ENCODE measurements at regions not wholly inside any gene's neighbourhood (a gene's known extent, or its start where the extent isn't known, plus 50 kb on each side); places are given as distances from the start of the nearest gene placed in this dataset.

GRCh38 chr2:139492131-139492680 lies 712.0 kb upstream of the NXPH2 start:
- Mint-ChIP-seq H3K27me3 (no peaks in the 10 kb centered on the region), H3K9me3 (ENCODE audit: low read depth) (peaks cover 18% of the 10 kb centered on the region), H3K27ac (no peak overlapping the region), H3K4me1 (ENCODE audit: low read depth) (peaks cover 14% of the 10 kb centered on the region), H3K36me3 (ENCODE audit: insufficient read depth) (peaks cover 1% of the 10 kb centered on the region), H3K4me3 (ENCODE audit: low read depth) (no peak overlapping the region)
- no peak for DNase-seq (ENCODE audit: low spot score, unreplicated experiment)
- no peak for TF ChIP-seq CTCF (IDR thresholded peaks at IDR 0.05; ENCODE audit: unreplicated experiment)

GRCh38 chr2:139480161-139480650 lies 700.0 kb upstream of the NXPH2 start:
- Mint-ChIP-seq H3K36me3 (ENCODE audit: insufficient read depth) (no peaks in the 10 kb centered on the region), H3K27me3 (no peaks in the 10 kb centered on the region), H3K4me3 (ENCODE audit: low read depth) (no peak overlapping the region), H3K27ac (no peak overlapping the region), H3K4me1 (ENCODE audit: low read depth) (peaks cover 5% of the 10 kb centered on the region), H3K9me3 (ENCODE audit: low read depth) (peaks cover 11% of the 10 kb centered on the region)
- no peak for TF ChIP-seq CTCF (IDR thresholded peaks at IDR 0.05; ENCODE audit: unreplicated experiment)
- DNase-seq (ENCODE audit: low spot score, unreplicated experiment), result no peak

- Mint-ChIP-seq H3K27ac (no peak overlapping the region), H3K9me3 (ENCODE audit: low read depth) (peaks cover 11% of the 10 kb centered on the region), H3K4me3 (ENCODE audit: low read depth) (no peak overlapping the region), H3K36me3 (ENCODE audit: insufficient read depth) (no peaks in the 10 kb centered on the region), H3K4me1 (ENCODE audit: low read depth) (no peaks in the 10 kb centered on the region), H3K27me3 (no peaks in the 10 kb centered on the region)
- TF ChIP-seq CTCF (IDR thresholded peaks at IDR 0.05; ENCODE audit: unreplicated experiment), result no peak
- no peak for DNase-seq (ENCODE audit: low spot score, unreplicated experiment)
Measured at GRCh38 chr2:139478165-139478914, 698.1 kb upstream of the NXPH2 start.

GRCh38 chr2:139477618-139478017 lies 697.4 kb upstream of the NXPH2 start:
- Mint-ChIP-seq H3K9me3 (ENCODE audit: low read depth) (peaks cover 11% of the 10 kb centered on the region), H3K4me1 (ENCODE audit: low read depth) (no peaks in the 10 kb centered on the region), H3K27ac (no peak overlapping the region), H3K36me3 (ENCODE audit: insufficient read depth) (no peaks in the 10 kb centered on the region), H3K4me3 (ENCODE audit: low read depth) (no peak overlapping the region), H3K27me3 (no peaks in the 10 kb centered on the region)
- DNase-seq (ENCODE audit: low spot score, unreplicated experiment), result no peak
- no peak for TF ChIP-seq CTCF (IDR thresholded peaks at IDR 0.05; ENCODE audit: unreplicated experiment)

GRCh38 chr2:139469985-139470384 lies 689.8 kb upstream of the NXPH2 start:
- TF ChIP-seq CTCF (IDR thresholded peaks at IDR 0.05; ENCODE audit: unreplicated experiment), result no peak
- H3K36me3 Mint-ChIP-seq (ENCODE audit: insufficient read depth), result no peaks in the 10 kb centered on the region
- no peak overlapping the region for H3K4me3 Mint-ChIP-seq (ENCODE audit: low read depth)
- H3K4me1 Mint-ChIP-seq (ENCODE audit: low read depth), result peaks cover 9% of the 10 kb centered on the region
- H3K9me3 Mint-ChIP-seq (ENCODE audit: low read depth), result peaks cover 2% of the 10 kb centered on the region
- H3K27me3 Mint-ChIP-seq, result no peaks in the 10 kb centered on the region
- no peak for DNase-seq (ENCODE audit: low spot score, unreplicated experiment)
- H3K27ac Mint-ChIP-seq, result no peak overlapping the region
